ENCODE measurements at regions not wholly inside any gene's neighbourhood (a gene's known extent, or its start where the extent isn't known, plus 50 kb on each side); places are given as distances from the start of the nearest gene placed in this dataset.
"Not testable (repeated sequence)": the region's sequence is repeated elsewhere in the genome, so short reads cannot be mapped to it uniquely, and the experiment has no call there.

- Histone ChIP-seq H3K4me2 (ENCODE audit: low read length) (no peak overlapping the region), H3K4me1 (ENCODE audit: low read length) (no peaks in the 10 kb centered on the region), H3K4me3 (ENCODE audit: low read length) (no peak overlapping the region), H3K36me3 (replicated peaks; ENCODE audit: low read depth, low read length) (no peaks in the 10 kb centered on the region), H2AFZ (ENCODE audit: low read depth, low read length) (no peak overlapping the region), H4K20me1 (ENCODE audit: insufficient read depth, low read length) (no peaks in the 10 kb centered on the region), H3K27ac (ENCODE audit: low read length) (no peak overlapping the region), H3K9me3 (ENCODE audit: insufficient read depth, low read length) (no peaks in the 10 kb centered on the region), H3K79me2 (ENCODE audit: low read length) (no peaks in the 10 kb centered on the region), H3K9ac (ENCODE audit: low read length) (no peak overlapping the region), H3K27me3 (ENCODE audit: low read depth, low read length) (peaks cover 5% of the 10 kb centered on the region; the same call in 1 of the 2 replicates)
- TF ChIP-seq EZH2phosphoT487 (IDR thresholded peaks at IDR 0.05; ENCODE audit: low read depth) = no peak
- TF ChIP-seq CTCF (IDR thresholded peaks at IDR 0.05; ENCODE audit: low read depth, low read length) = no peak
These were observed 304.9 kb upstream of the USP24 start for GRCh38 chr1:55519937-55520683.

GRCh38 chr1:55519276-55519675 lies 304.1 kb upstream of the USP24 start:
- H3K9me3 ChIP-seq (ENCODE audit: insufficient read depth, low read length) = no peaks in the 10 kb centered on the region
- H3K27me3 ChIP-seq (ENCODE audit: low read depth, low read length) = peaks cover 5% of the 10 kb centered on the region; the same call in 1 of the 2 replicates
- no peak overlapping the region for H3K4me2 ChIP-seq (ENCODE audit: low read length)
- H3K4me3 ChIP-seq (ENCODE audit: low read length) = no peak overlapping the region
- no peaks in the 10 kb centered on the region for H3K4me1 ChIP-seq (ENCODE audit: low read length)
- TF ChIP-seq CTCF (IDR thresholded peaks at IDR 0.05; ENCODE audit: low read depth, low read length) (no peak), EZH2phosphoT487 (IDR thresholded peaks at IDR 0.05; ENCODE audit: low read depth) (no peak)
- H3K27ac ChIP-seq (ENCODE audit: low read length) = no peak overlapping the region
- H2AFZ ChIP-seq (ENCODE audit: low read depth, low read length) = no peak overlapping the region
- no peaks in the 10 kb centered on the region for H4K20me1 ChIP-seq (ENCODE audit: insufficient read depth, low read length)
- H3K36me3 ChIP-seq (replicated peaks; ENCODE audit: low read depth, low read length) = no peaks in the 10 kb centered on the region
- no peak overlapping the region for H3K9ac ChIP-seq (ENCODE audit: low read length)
- H3K79me2 ChIP-seq (ENCODE audit: low read length) = no peaks in the 10 kb centered on the region

- TF ChIP-seq EZH2phosphoT487 (IDR thresholded peaks at IDR 0.05; ENCODE audit: low read depth) (no peak), CTCF (IDR thresholded peaks at IDR 0.05; ENCODE audit: low read depth, low read length) (no peak)
These were observed 301.9 kb upstream of the USP24 start for GRCh38 chr1:55517036-55517435.

GRCh38 chr1:55514571-55514970 lies 299.4 kb upstream of the USP24 start:
- not testable (repeated sequence) for H3K4me1 ChIP-seq (ENCODE audit: low read length); H3K27ac ChIP-seq (ENCODE audit: low read length); H3K9ac ChIP-seq (ENCODE audit: low read length); H4K20me1 ChIP-seq (ENCODE audit: insufficient read depth, low read length); H3K4me2 ChIP-seq (ENCODE audit: low read length); H3K9me3 ChIP-seq (ENCODE audit: insufficient read depth, low read length); H3K27me3 ChIP-seq (ENCODE audit: low read depth, low read length); H3K79me2 ChIP-seq (ENCODE audit: low read length); H3K36me3 ChIP-seq (replicated peaks; ENCODE audit: low read depth, low read length); H3K4me3 ChIP-seq (ENCODE audit: low read length); H2AFZ ChIP-seq (ENCODE audit: low read depth, low read length)

More at GRCh38 chr1:55517036-55517435, 301.9 kb upstream of the USP24 start:
- H3K4me3 ChIP-seq (ENCODE audit: low read length) = no peak overlapping the region
- no peak overlapping the region for H3K4me2 ChIP-seq (ENCODE audit: low read length)
- H3K9me3 ChIP-seq (ENCODE audit: insufficient read depth, low read length) = no peaks in the 10 kb centered on the region
- no peaks in the 10 kb centered on the region for H4K20me1 ChIP-seq (ENCODE audit: insufficient read depth, low read length)
- H2AFZ ChIP-seq (ENCODE audit: low read depth, low read length) = no peak overlapping the region
- H3K27ac ChIP-seq (ENCODE audit: low read length) = no peak overlapping the region
- peaks cover 5% of the 10 kb centered on the region; the same call in 1 of the 2 replicates for H3K27me3 ChIP-seq (ENCODE audit: low read depth, low read length)
- H3K4me1 ChIP-seq (ENCODE audit: low read length) = no peaks in the 10 kb centered on the region
- H3K36me3 ChIP-seq (replicated peaks; ENCODE audit: low read depth, low read length) = no peaks in the 10 kb centered on the region
- H3K9ac ChIP-seq (ENCODE audit: low read length) = no peak overlapping the region
- no peaks in the 10 kb centered on the region for H3K79me2 ChIP-seq (ENCODE audit: low read length)

Measured in OCI-LY3 (cell line).